ENCODE measurements at regions not wholly inside any gene's neighbourhood (a gene's known extent, or its start where the extent isn't known, plus 50 kb on each side); places are given as distances from the start of the nearest gene placed in this dataset.

GRCh38 chr3:82078246-82078645 lies 316.8 kb upstream of the GBE1 start:
- H3F3A ChIP-seq (ENCODE audit: insufficient read depth) = no peaks in the 10 kb centered on the region
- no peak for TF ChIP-seq EZH2phosphoT487 (conservative IDR thresholded peaks at IDR 0.05; ENCODE audit: low read length)
- TF ChIP-seq, protein P1, sequence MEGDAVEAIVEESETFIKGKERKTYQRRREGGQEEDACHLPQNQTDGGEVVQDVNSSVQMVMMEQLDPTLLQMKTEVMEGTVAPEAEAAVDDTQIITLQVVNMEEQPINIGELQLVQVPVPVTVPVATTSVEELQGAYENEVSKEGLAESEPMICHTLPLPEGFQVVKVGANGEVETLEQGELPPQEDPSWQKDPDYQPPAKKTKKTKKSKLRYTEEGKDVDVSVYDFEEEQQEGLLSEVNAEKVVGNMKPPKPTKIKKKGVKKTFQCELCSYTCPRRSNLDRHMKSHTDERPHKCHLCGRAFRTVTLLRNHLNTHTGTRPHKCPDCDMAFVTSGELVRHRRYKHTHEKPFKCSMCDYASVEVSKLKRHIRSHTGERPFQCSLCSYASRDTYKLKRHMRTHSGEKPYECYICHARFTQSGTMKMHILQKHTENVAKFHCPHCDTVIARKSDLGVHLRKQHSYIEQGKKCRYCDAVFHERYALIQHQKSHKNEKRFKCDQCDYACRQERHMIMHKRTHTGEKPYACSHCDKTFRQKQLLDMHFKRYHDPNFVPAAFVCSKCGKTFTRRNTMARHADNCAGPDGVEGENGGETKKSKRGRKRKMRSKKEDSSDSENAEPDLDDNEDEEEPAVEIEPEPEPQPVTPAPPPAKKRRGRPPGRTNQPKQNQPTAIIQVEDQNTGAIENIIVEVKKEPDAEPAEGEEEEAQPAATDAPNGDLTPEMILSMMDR (IDR thresholded peaks at IDR 0.05; ENCODE audit: insufficient read depth, low read length, poor library complexity, severe bottlenecking) = no peak
- no peak overlapping the region for H3K4me2 ChIP-seq (ENCODE audit: low read depth, low read length, poor library complexity, severe bottlenecking)
- H3K36me3 ChIP-seq (ENCODE audit: low read length) = no peaks in the 10 kb centered on the region
- no peaks in the 10 kb centered on the region for H3K79me2 ChIP-seq (ENCODE audit: insufficient read depth, low read length)
- no peak overlapping the region for H3K4me3 ChIP-seq (ENCODE audit: insufficient read depth, low read length, poor library complexity, severe bottlenecking)
- no peak overlapping the region for H2AFZ ChIP-seq (ENCODE audit: low read depth, low read length, severe bottlenecking)
- H3K9me2 ChIP-seq (replicated peaks; ENCODE audit: insufficient read depth, low read length) = no peaks in the 10 kb centered on the region
- no peak overlapping the region for H3K9ac ChIP-seq (ENCODE audit: low read length)
- H3K27ac ChIP-seq (ENCODE audit: low read depth, low read length) = no peak overlapping the region
- H3K27me3 ChIP-seq (ENCODE audit: low read length) = no peaks in the 10 kb centered on the region
- H3K9me3 ChIP-seq (ENCODE audit: insufficient read depth, low read length) = no peaks in the 10 kb centered on the region
- no peaks in the 10 kb centered on the region for H4K20me1 ChIP-seq (ENCODE audit: low read depth, low read length)

- Histone ChIP-seq H3K9me3 (ENCODE audit: insufficient read depth, low read length) (no peaks in the 10 kb centered on the region), H3K4me3 (ENCODE audit: insufficient read depth, low read length, poor library complexity, severe bottlenecking) (no peak overlapping the region), H2AFZ (ENCODE audit: low read depth, low read length, severe bottlenecking) (no peak overlapping the region), H3K79me2 (ENCODE audit: insufficient read depth, low read length) (no peaks in the 10 kb centered on the region), H4K20me1 (ENCODE audit: low read depth, low read length) (no peaks in the 10 kb centered on the region), H3F3A (ENCODE audit: insufficient read depth) (no peaks in the 10 kb centered on the region), H3K4me2 (ENCODE audit: low read depth, low read length, poor library complexity, severe bottlenecking) (no peak overlapping the region), H3K27me3 (ENCODE audit: low read length) (no peaks in the 10 kb centered on the region), H3K36me3 (ENCODE audit: low read length) (no peaks in the 10 kb centered on the region), H3K27ac (ENCODE audit: low read depth, low read length) (no peak overlapping the region), H3K9me2 (replicated peaks; ENCODE audit: insufficient read depth, low read length) (no peaks in the 10 kb centered on the region), H3K9ac (ENCODE audit: low read length) (no peak overlapping the region)
- no peak for TF ChIP-seq EZH2phosphoT487 (conservative IDR thresholded peaks at IDR 0.05; ENCODE audit: low read length)
- TF ChIP-seq, protein P1 (IDR thresholded peaks at IDR 0.05; ENCODE audit: insufficient read depth, low read length, poor library complexity, severe bottlenecking) = no peak
Measured at GRCh38 chr3:82067420-82067819, 306.0 kb upstream of the GBE1 start.

GRCh38 chr3:82058809-82059208 lies 297.4 kb upstream of the GBE1 start:
- Histone ChIP-seq H3K79me2 (ENCODE audit: insufficient read depth, low read length) (no peaks in the 10 kb centered on the region), H3K4me3 (ENCODE audit: insufficient read depth, low read length, poor library complexity, severe bottlenecking) (no peak overlapping the region), H3K27me3 (ENCODE audit: low read length) (no peaks in the 10 kb centered on the region), H2AFZ (ENCODE audit: low read depth, low read length, severe bottlenecking) (peak overlapping the region; percentile 14), H3K4me2 (ENCODE audit: low read depth, low read length, poor library complexity, severe bottlenecking) (no peak overlapping the region), H3K9ac (ENCODE audit: low read length) (no peak overlapping the region), H3K27ac (ENCODE audit: low read depth, low read length) (no peak overlapping the region), H3K9me2 (replicated peaks; ENCODE audit: insufficient read depth, low read length) (no peaks in the 10 kb centered on the region), H4K20me1 (ENCODE audit: low read depth, low read length) (no peaks in the 10 kb centered on the region), H3K9me3 (ENCODE audit: insufficient read depth, low read length) (no peaks in the 10 kb centered on the region), H3K36me3 (ENCODE audit: low read length) (no peaks in the 10 kb centered on the region), H3F3A (ENCODE audit: insufficient read depth) (no peaks in the 10 kb centered on the region)
- TF ChIP-seq, protein P1 (IDR thresholded peaks at IDR 0.05; ENCODE audit: insufficient read depth, low read length, poor library complexity, severe bottlenecking) = no peak
- TF ChIP-seq EZH2phosphoT487 (conservative IDR thresholded peaks at IDR 0.05; ENCODE audit: low read length) = no peak

All from SU-DHL-6 (cell line).